ENCODE measurements at regions not wholly inside any gene's neighbourhood (a gene's known extent, or its start where the extent isn't known, plus 50 kb on each side); places are given as distances from the start of the nearest gene placed in this dataset.

DNA sequence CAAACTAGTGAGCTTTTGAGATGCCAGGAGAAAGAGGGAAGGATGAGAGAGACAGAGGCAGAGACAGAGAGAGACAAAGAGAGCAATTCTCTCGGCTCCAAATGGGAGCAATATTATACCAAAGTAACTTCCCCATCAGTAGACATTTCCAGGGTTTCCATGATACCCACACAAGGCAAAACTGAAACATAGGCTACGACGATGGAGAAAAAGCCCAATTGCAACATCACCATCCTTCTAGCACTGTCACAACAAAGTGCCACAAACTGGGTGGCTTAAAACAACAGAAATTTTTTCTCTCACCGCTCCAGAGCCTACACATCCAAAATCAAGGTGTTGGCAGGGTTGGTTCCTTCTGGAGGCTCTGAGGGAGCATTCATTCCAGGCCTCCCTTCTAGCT, 81.4 kb downstream of the KCTD12 start:
- peaks cover 3% of the 10 kb centered on the region for H3K36me3 Mint-ChIP-seq
- peaks cover 2% of the 10 kb centered on the region for H3K27me3 Mint-ChIP-seq
- H3K27ac Mint-ChIP-seq, result no peak overlapping the region
- H3K9me3 Mint-ChIP-seq, result peaks cover 2 to 8% (median 7%) of the 10 kb centered on the region in 3 donors
- no peak overlapping the region for H3K4me3 Mint-ChIP-seq
- peaks cover 0 to 3% (median 0%) of the 10 kb centered on the region in 3 donors for H3K4me1 Mint-ChIP-seq

DNA sequence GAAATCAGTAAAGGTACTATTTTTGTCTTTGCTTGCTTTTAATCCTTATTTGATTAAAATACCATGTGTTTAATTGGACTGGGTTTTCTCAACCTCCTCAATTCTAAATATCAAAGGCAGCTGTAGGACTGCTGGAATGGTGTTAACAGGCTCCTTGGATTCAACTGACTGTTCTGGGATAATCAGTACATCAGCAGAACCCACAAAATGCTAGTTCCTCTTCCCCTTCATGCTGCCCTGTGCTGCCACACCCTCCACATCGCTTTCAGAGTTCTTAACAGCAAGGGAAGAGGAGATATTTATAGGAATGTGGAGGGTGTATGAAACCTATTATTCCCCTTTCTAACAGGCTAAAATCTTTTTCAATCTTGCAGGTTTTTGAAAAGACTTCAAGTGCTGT, 82.4 kb downstream of the KCTD12 start:
- Mint-ChIP-seq H3K27ac (no peak overlapping the region), H3K4me3 (no peak overlapping the region), H3K4me1 (peaks cover 0 to 3% (median 0%) of the 10 kb centered on the region in 3 donors), H3K36me3 (peaks cover 3% of the 10 kb centered on the region), H3K27me3 (peaks cover 2% of the 10 kb centered on the region), H3K9me3 (peaks cover 2 to 6% (median 5%) of the 10 kb centered on the region in 3 donors)

DNA sequence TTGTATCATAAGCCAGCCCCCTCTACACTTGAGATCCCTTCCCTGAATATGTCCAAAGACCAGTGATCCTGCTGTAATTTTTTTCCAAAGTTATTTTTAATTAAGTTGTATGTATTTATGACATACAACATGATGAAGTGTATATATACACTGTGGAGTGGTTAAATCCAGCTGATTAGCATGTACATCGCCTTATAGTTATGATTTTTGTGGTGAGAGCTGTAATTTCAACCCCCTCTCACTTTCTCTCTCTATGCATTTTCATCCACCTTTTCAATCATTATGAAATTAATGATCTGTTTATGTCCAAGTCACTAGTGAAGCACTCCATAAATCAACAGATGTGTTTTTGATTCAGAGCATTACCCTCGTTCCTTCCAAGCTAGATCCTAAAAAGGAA, 85.3 kb downstream of the KCTD12 start:
- Mint-ChIP-seq H3K4me3 (no peak overlapping the region), H3K27me3 (no peaks in the 10 kb centered on the region), H3K9me3 (peaks cover 0 to 6% (median 5%) of the 10 kb centered on the region in 3 donors), H3K36me3 (peaks cover 3% of the 10 kb centered on the region), H3K4me1 (peaks cover 0 to 3% (median 0%) of the 10 kb centered on the region in 3 donors), H3K27ac (no peak overlapping the region)

DNA sequence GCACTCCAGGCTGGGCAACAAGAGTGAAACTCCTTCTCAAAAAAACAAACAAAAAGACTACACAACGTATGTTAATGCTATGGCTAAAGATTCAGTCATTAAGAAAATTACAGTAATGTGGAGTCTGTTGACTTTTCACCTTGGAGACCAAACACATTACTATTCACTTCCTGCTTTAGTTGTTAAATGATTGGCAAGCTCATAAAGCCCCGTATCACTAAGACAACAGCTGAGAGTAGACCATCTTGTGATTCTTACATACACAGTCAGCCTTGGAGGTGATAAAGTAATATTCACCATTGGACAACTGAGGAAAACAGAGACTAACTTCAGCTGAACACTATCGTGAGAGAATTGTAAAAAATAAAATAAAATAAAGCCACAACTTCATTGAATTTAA, 86.5 kb downstream of the KCTD12 start:
- Mint-ChIP-seq H3K36me3 (peaks cover 3% of the 10 kb centered on the region), H3K27ac (no peak overlapping the region), H3K9me3 (peaks cover 0 to 6% (median 5%) of the 10 kb centered on the region in 3 donors), H3K27me3 (peaks cover 2% of the 10 kb centered on the region), H3K4me1 (peaks cover 0 to 3% (median 0%) of the 10 kb centered on the region in 3 donors), H3K4me3 (no peak overlapping the region)

DNA sequence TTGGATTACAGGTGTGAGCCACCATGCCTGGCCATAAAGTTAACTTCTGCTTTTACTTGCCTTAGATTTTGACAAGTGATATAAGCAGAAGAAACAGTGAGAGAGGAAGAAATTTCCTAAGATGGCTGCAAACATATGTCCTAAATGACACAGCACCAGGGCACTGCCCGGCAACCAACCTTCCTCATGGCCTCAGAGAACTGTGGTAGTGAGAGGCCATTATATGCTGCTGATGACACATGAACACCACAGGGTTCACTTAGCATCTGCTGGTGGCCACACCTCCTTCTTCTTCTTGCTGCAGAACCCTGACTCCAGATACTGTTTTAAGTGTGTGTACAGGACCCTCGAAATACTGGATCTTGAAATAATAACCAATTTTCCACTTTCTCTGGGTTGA, 88.2 kb downstream of the KCTD12 start:
- no peak overlapping the region for H3K27ac Mint-ChIP-seq
- H3K27me3 Mint-ChIP-seq, result peaks cover 2% of the 10 kb centered on the region
- H3K36me3 Mint-ChIP-seq, result no peaks in the 10 kb centered on the region
- peaks cover 0 to 3% (median 0%) of the 10 kb centered on the region in 3 donors for H3K4me1 Mint-ChIP-seq
- no peak overlapping the region for H3K4me3 Mint-ChIP-seq
- peaks cover 0 to 6% (median 5%) of the 10 kb centered on the region in 3 donors for H3K9me3 Mint-ChIP-seq

DNA sequence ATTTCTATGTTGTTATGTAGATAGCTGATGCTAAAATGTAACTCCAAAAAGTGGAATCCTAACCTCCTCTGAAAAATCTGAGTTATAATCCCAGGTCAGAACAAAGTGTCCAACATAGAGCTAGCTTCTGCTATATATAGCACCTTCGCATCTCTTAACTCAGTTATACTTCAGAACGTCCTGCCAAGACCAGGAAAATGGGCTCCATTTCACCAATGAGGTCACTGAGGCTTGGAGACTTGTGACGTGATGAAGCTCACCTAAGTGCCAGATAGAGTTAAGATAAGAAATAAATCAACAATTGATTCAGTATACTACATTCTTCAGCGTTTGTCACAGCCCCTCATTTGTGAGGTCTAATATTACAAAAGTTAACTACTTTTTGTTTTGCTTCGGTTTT, 88.8 kb downstream of the KCTD12 start:
- Mint-ChIP-seq H3K27ac (no peak overlapping the region), H3K4me3 (no peak overlapping the region), H3K36me3 (no peaks in the 10 kb centered on the region), H3K9me3 (peaks cover 0 to 5% (median 5%) of the 10 kb centered on the region in 3 donors), H3K4me1 (peaks cover 0 to 3% (median 0%) of the 10 kb centered on the region in 3 donors), H3K27me3 (peaks cover 2% of the 10 kb centered on the region)

DNA sequence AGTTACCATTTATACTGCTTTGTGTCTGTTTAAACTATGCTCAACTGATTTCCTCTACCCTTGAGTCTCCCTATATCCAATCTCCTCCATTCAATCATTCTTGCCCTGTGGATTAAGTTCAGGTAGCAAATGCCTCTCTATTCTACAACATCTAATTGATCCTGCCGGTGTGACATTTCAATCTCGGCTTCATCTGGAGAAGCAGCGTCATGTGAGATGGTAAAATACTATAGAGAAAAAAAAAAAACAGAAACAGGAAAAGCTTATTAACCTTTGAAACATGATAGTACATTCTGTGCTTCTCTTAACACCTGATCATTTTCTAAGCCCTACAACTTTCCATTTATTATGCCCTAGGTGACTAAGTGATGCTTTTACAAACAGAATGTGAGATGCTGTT, 89.4 kb downstream of the KCTD12 start:
- Mint-ChIP-seq H3K4me3 (no peak overlapping the region), H3K27me3 (peaks cover 2% of the 10 kb centered on the region), H3K9me3 (peaks cover 0 to under 1% (median under 1%) of the 10 kb centered on the region in 3 donors), H3K4me1 (no peaks in the 10 kb centered on the region), H3K36me3 (no peaks in the 10 kb centered on the region), H3K27ac (no peak overlapping the region)

DNA sequence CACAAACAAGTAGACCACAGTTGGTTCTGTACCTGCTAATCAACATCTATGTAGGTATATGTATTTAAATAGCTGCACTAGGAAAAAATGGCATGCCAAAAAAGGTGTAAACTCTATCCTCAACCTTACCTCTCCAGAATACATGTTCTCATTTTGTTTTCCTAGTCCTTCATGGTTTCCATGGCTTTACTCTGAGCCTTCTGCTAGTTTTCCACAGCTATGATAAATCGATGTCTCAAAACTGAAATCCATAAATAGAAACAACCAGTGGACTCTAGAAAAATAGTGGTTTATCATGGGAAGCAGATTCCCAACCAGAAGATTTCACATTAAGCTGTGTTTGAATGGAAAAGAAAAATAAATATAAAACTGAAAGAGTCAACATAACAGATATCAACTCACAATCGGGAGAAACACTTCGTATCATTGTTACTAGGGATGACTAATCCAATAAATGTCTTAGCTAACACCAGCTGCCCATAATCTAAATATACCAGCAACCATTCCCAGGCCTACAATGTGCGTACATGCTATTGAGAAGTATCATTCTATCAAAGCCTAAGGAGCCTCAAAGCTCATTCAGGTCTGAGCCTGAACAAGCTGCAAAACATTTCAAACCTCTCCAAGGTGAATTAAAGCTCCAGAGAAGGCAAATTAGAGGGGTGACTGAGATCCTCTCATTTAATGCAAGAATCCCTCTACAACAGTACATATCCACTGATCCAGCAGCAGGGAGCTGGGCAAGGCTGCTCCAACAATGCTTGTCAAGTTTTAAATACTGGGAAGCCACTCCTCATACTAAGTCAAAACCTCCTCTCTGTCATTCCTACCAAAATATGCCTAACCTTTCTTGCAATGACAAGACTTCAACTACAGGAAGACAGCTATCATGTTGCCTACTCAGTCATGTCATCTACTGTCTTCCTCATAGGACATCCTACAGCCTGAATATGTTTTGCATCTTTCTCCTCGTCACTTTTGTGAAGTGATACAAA, 90.2 kb downstream of the KCTD12 start:
- Mint-ChIP-seq H3K27ac (no peak overlapping the region), H3K27me3 (peaks cover 2% of the 10 kb centered on the region)

DNA sequence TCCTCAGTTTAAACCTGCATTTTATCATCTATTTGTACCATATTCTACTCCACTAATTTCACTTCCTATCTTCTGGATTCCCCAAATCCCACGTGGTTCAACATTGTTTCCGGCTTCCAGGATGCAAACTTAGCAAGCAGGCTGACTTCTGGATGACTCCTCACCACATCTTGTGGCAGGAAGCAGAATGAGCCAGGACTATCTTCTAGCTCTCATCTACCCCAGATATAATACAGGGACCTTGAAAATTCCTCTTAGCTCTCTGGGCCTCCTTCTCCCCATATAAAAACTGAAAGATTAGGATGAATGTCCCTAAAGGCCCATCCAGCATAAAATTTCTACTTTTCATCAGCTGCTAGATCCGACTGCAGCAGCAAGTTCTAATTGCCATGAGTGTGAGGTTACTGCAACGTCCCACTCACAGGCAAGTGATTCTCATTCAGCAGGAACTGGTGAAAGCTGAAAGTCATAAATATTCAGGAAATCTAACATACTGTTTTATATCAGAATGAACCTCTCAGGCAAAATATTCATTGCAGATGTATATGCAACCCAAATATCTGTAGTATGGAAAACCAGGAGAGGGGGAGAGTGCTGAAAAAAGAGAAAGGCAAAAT, 93.4 kb downstream of the KCTD12 start:
- peaks cover 2% of the 10 kb centered on the region for H3K27me3 Mint-ChIP-seq

More for the DNA sequence above, 90.2 kb downstream of the KCTD12 start:
- H3K36me3 Mint-ChIP-seq, result no peaks in the 10 kb centered on the region
- H3K9me3 Mint-ChIP-seq, result no peaks in the 10 kb centered on the region
- no peaks in the 10 kb centered on the region for H3K4me1 Mint-ChIP-seq
- no peak overlapping the region for H3K4me3 Mint-ChIP-seq

DNA sequence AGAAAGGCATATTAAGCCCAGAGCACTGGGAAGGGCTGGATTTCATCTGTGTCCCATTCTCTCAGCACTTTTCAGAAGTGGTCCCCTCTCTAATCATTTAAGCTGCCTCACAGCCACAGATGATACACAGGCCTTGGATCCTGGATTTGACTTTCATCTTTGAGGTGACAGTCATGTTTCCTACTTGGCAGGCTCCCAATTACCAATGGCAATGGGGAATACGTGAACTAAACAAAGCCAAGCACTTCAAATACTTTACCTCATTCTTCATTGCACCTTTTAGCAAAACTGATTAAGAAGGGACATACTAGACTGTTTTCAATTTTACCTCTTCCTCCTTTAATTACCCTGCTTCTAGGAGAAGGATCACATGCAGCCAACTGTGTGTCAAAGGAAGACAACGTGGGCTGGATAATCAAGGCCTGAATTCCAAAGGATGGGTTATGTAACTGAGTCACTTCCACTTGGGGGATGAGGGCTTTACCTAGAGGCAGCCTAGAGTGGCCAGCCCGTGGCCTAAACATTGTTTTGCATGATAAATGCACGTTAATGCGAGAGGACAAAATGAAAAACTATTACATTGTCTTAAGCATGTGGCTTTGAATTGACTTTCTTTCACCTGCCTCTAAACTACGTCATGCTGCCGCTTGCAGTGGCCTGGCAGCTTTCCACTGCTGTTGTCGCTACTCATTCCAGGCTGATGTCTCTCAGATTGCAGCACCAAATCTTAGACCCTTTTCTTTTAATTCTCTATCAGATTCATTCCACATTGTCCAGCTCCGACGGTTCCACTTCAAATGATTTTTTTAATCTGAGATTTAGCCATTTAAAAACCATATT, 95.0 kb downstream of the KCTD12 start:
- H3K4me3 Mint-ChIP-seq, result no peak overlapping the region
- no peak overlapping the region for H3K27ac Mint-ChIP-seq
- H3K36me3 Mint-ChIP-seq, result peaks cover 3% of the 10 kb centered on the region
- peaks cover 0 to 2% (median 0%) of the 10 kb centered on the region in 3 donors for H3K9me3 Mint-ChIP-seq
- no peaks in the 10 kb centered on the region for H3K4me1 Mint-ChIP-seq
- H3K27me3 Mint-ChIP-seq, result peaks cover 2% of the 10 kb centered on the region

More for the DNA sequence above, 93.4 kb downstream of the KCTD12 start:
- Mint-ChIP-seq H3K36me3 (peaks cover 3% of the 10 kb centered on the region), H3K4me3 (no peak overlapping the region), H3K27ac (no peak overlapping the region), H3K4me1 (no peaks in the 10 kb centered on the region), H3K9me3 (peaks cover 0 to 2% (median 0%) of the 10 kb centered on the region in 3 donors)

DNA sequence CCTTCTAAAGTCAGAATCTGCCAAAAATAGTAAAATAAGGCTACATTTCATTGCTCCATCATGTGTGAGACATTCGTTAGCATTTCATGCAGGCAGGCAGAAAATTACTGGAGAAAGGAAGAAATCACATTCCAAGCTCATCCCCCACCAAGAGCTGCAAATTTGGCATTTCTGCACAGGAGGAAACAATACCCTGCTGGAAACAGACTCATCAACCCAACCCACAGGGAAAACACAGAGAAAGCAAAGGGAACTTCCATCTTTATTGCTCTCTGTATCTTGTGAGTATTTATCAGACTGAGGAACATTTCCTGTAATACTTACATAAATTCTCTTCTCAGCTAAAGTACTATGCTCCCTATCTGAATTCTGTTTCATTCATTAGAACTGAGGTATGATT, 95.7 kb downstream of the KCTD12 start:
- Mint-ChIP-seq H3K4me3 (no peak overlapping the region), H3K9me3 (peaks cover 0 to 6% (median 4%) of the 10 kb centered on the region in 3 donors), H3K27me3 (no peaks in the 10 kb centered on the region), H3K4me1 (no peaks in the 10 kb centered on the region), H3K36me3 (peaks cover 5% of the 10 kb centered on the region), H3K27ac (no peak overlapping the region)

DNA sequence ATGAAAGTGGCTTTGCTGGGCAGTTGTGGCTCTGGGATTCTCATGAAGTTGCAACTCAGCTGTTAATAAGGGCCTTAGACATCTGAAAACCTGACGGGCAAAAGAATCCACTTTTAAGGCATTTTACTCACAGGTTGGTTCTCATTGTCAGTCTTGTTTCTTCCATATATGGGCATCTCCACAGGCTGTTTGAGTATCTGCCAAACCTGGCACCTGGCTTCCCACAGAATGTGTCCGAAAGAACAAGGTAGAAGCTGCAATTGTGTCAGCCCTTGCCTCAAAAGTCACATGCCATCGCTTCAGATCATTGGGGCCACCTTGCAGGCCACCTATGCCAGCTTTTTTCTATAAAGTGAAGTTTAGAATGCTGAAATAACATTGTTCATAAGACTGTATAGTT, 102.4 kb downstream of the KCTD12 start:
- Mint-ChIP-seq H3K9me3 (peaks cover 0 to 7% (median 2%) of the 10 kb centered on the region in 3 donors), H3K36me3 (peaks cover 3% of the 10 kb centered on the region), H3K4me3 (no peak overlapping the region), H3K4me1 (peaks cover 0 to 3% (median 0%) of the 10 kb centered on the region in 3 donors), H3K27ac (no peak overlapping the region), H3K27me3 (peaks cover 1% of the 10 kb centered on the region)

DNA sequence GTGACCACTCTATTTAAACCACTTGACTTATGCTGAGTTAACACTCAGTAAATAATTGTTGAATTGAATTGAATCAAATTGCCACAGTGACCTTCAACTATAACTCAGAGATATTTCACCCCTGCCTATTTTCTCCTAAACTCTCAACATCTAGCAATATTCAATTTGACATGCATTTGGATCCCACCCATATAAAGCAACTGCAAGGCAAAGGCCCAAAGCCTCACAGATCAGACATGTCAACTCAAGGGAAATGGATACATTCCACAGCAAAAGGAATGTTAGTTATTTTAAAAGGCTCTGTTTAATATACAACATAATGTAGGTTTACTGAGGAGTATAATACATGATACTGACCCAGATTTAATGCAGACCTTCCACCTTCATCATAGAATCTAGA, 107.4 kb downstream of the KCTD12 start:
- Mint-ChIP-seq H3K36me3 (no peaks in the 10 kb centered on the region), H3K9me3 (no peaks in the 10 kb centered on the region), H3K27ac (no peak overlapping the region), H3K4me1 (peaks cover 0 to 3% (median 0%) of the 10 kb centered on the region in 3 donors), H3K4me3 (no peak overlapping the region), H3K27me3 (peaks cover 1% of the 10 kb centered on the region)

DNA sequence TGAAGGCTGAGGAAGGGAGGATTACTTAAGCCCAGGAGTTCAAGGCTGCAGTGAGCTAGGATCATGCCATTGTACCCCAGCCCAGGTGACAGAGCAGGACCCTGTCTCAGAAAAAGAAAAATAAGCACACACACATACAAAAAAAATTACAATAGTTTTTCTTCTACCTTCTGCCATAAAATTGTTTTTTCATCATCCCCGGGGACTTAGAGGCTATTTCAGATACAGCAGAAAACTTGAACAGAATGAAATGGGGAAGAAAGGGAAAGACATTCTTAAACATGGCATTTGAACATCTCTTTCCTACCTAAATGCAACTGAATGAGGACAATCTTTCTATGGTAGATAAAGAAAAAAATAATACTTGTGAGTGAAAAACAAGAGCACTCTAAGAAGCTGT, 109.1 kb downstream of the KCTD12 start:
- Mint-ChIP-seq H3K36me3 (no peaks in the 10 kb centered on the region), H3K4me3 (no peak overlapping the region), H3K4me1 (peaks cover 0 to 3% (median 0%) of the 10 kb centered on the region in 3 donors), H3K27me3 (peaks cover 1% of the 10 kb centered on the region), H3K27ac (no peak overlapping the region), H3K9me3 (no peaks in the 10 kb centered on the region)

Data from IgD-negative memory B cell (primary cell).